GM12878 (cell line): ENCODE measurements at regions not wholly inside any gene's neighbourhood (a gene's known extent, or its start where the extent isn't known, plus 50 kb on each side); places are given as distances from the start of the nearest gene placed in this dataset.

Experiments used
- ATAC-seq: fragments of 200-7000 bp; cut with Tn5 transposase; 3 replicates; pipeline ENCODE4 v1.9.1; 2020; ENCODE audit warnings: mild to moderate bottlenecking, moderate library complexity
- BruUV-seq: library from RNA; stranded (reverse); fragments of 400-500 nt; replicated peaks from 2 replicates; lab custom pipeline; 2021; lab: Mats Ljungman, UMichigan
- CTCF ChIA-PET: fragments of 300-600 bp; sonication (Branson Sonifier 250); formaldehyde crosslinking; extraction: SDS; loops from one replicate; lab custom pipeline; 2021; ENCODE audit warnings: inconsistent platforms; lab: Yijun Ruan, JAX
- POLR2A ChIA-PET: fragments of 350-600 bp; formaldehyde crosslinking; extraction: SDS; loops from one replicate; lab custom pipeline; 2021; ENCODE audit warnings: inconsistent platforms; lab: Charles Lee
- RAD21 ChIA-PET: fragments of 300-600 bp; sonication (Branson Sonifier 250); formaldehyde crosslinking; loops from one replicate; lab custom pipeline; 2023; ENCODE audit warnings: antibody characterized with exemption; ENCODE audit not compliant: unreplicated experiment; lab: Charles Lee
- SMC1A ChIA-PET: fragments of 300-600 bp; sonication (Branson Sonifier 250); formaldehyde crosslinking; loops from one replicate; lab custom pipeline; 2023; ENCODE audit not compliant: unreplicated experiment, uncharacterized antibody; lab: Charles Lee
- DNase-seq: peaks from one replicate; pipeline ENCODE4 v3.0.0-alpha.2; 2011; ENCODE audit warnings: low read depth, low spot score
- FAIRE-seq: peaks from 3 replicates; lab custom pipeline; 2011; peaks lifted over from hg19 to GRCh38; lab: Jason Lieb, UNC
- H2AFZ ChIP-seq: 2 replicates; pipeline ENCODE4 v1.6.0; 2011; ENCODE audit warnings: low read depth, low read length, control low read depth; ENCODE audit not compliant: control insufficient read depth
- H3K27ac ChIP-seq: 2 replicates; pipeline ENCODE4 v1.5.1; 2011; ENCODE audit warnings: control low read depth; ENCODE audit not compliant: control insufficient read depth, insufficient read depth
- H3K27me3 ChIP-seq, 2 experiments: replicated peaks in 1 of 2; 2 replicates each; pipeline versions ENCODE4 v1.6.0 to v1.6.1; 2011; ENCODE audit warnings: low read length in 1 of 2; ENCODE audit not compliant: control insufficient read depth in 2 of 2, insufficient read depth in 2 of 2
- H3K36me3 ChIP-seq, 2 experiments: 2 replicates each; pipeline ENCODE4 v1.5.1; 2011; ENCODE audit warnings: low read length in 1 of 2; ENCODE audit not compliant: control insufficient read depth in 2 of 2, insufficient read depth in 2 of 2
- H3K4me1 ChIP-seq: 2 replicates; pipeline ENCODE4 v1.6.1; 2011; ENCODE audit warnings: mild to moderate bottlenecking, low read length, moderate library complexity, mixed read lengths; ENCODE audit not compliant: control insufficient read depth, insufficient read depth
- H3K4me2 ChIP-seq: 2 replicates; pipeline ENCODE4 v1.6.0; 2011; ENCODE audit warnings: control low read depth; ENCODE audit not compliant: control insufficient read depth, insufficient read depth
- H3K4me3 ChIP-seq: fragments of 200-600 bp; sonication (generic); 2 replicates; pipeline ENCODE4 v1.5.1; 2016
- H3K79me2 ChIP-seq: 2 replicates; pipeline ENCODE4 v1.6.0; 2011; ENCODE audit warnings: low read length; ENCODE audit not compliant: control insufficient read depth, insufficient read depth
- H3K9ac ChIP-seq: 2 replicates; pipeline ENCODE4 v1.8.0; 2011; ENCODE audit warnings: low read length, control low read depth, mixed read lengths; ENCODE audit not compliant: control insufficient read depth, insufficient read depth
- H3K9me3 ChIP-seq: replicated peaks from 3 replicates; pipeline ENCODE4 v1.5.1; 2011; ENCODE audit warnings: mild to moderate bottlenecking, low read length; ENCODE audit not compliant: control insufficient read depth, insufficient read depth
- H4K20me1 ChIP-seq: 2 replicates; pipeline ENCODE4 v1.6.0; 2011; ENCODE audit not compliant: control insufficient read depth, insufficient read depth
- E2F4 ChIP-seq: IDR thresholded peaks from 2 replicates; pipeline ENCODE4 v1.6.1; 2012; ENCODE audit warnings: low read depth, low read length, improper control_type of control experiment
- FOXK2 ChIP-seq: fragments of 450-650 bp; IDR thresholded peaks from 2 replicates; pipeline ENCODE4 v1.6.1; 2017; ENCODE audit warnings: mild to moderate bottlenecking, moderate library complexity
- MTA3 ChIP-seq: IDR thresholded peaks from 2 replicates; pipeline ENCODE4 v1.6.1; 2012; ENCODE audit warnings: low read length, inconsistent platforms, borderline replicate concordance
- MYC ChIP-seq: IDR thresholded peaks from 2 replicates; pipeline ENCODE4 v1.6.1; 2011; ENCODE audit warnings: mild to moderate bottlenecking, low read length, moderate library complexity, inconsistent platforms; ENCODE audit not compliant: insufficient read depth, insufficient replicate concordance, insufficient read length, severe bottlenecking
- NR2C1 ChIP-seq: fragments of 450-650 bp; IDR thresholded peaks from 2 replicates; pipeline ENCODE4 v1.6.1; 2017; ENCODE audit warnings: antibody characterized with exemption, mild to moderate bottlenecking, moderate library complexity
- PRDM15 ChIP-seq: fragments of 450-650 bp; formaldehyde crosslinking; IDR thresholded peaks from 2 replicates; pipeline ENCODE4 v1.4.0; 2020; ENCODE audit warnings: mild to moderate bottlenecking, moderate library complexity
- RAD21 ChIP-seq: IDR thresholded peaks from 2 replicates; pipeline ENCODE4 v1.6.1; 2011; ENCODE audit warnings: mild to moderate bottlenecking, low read depth, low read length, moderate library complexity; ENCODE audit not compliant: insufficient read depth
- RCOR1 ChIP-seq: conservative IDR thresholded peaks from 2 replicates; pipeline ENCODE4 v1.6.1; 2012; ENCODE audit warnings: low read depth, low read length, improper control_type of control experiment
- SREBF1 ChIP-seq: IDR thresholded peaks from 2 replicates; pipeline ENCODE4 v1.6.1; 2012; ENCODE audit warnings: mild to moderate bottlenecking, low read length
- ZNF217 ChIP-seq: fragments of 450-650 bp; IDR thresholded peaks from 2 replicates; pipeline ENCODE4 v1.6.1; 2017; ENCODE audit warnings: antibody characterized with exemption, mild to moderate bottlenecking
- WGBS: methylation state at CpG from one replicate; pipeline ENCODE4 v1.1.6; 2016; ENCODE audit warnings: low lambda C conversion rate; ENCODE audit not compliant: insufficient replicate concordance, insufficient coverage; ENCODE audit errors: missing lambda C conversion rate; 5-methylcytosine and 5-hydroxymethylcytosine counted together
- in situ Hi-C: fragments of 300-500 bp; cut with MboI; formaldehyde crosslinking; loops from 9 replicates; pipeline ENCODE4 v1.14.3; 2018; ENCODE audit warnings: mixed read lengths
- intact Hi-C: fragments of 100-400 bp; cut with micrococcal nuclease; formaldehyde crosslinking; loops from one replicate; pipeline ENCODE4 v1.14.2; 2022; ENCODE audit not compliant: unreplicated experiment

GRCh38 chr21:43289442-43289841 is 120.6 kb downstream of the CRYAA start:
- Histone ChIP-seq H3K36me3 (no peaks in the 10 kb centered on the region), H3K79me2 (no peaks in the 10 kb centered on the region), H3K27ac (no peak overlapping the region), H3K9me3 (no peaks in the 10 kb centered on the region; the same call in 2 of the 3 replicates), H3K4me3 (no peak overlapping the region), H3K9ac (no peak overlapping the region), H4K20me1 (no peaks in the 10 kb centered on the region), H3K4me2 (no peak overlapping the region), H3K27me3 (no peaks in the 10 kb centered on the region), H2AFZ (no peak overlapping the region), H3K4me1 (peaks cover 8% of the 10 kb centered on the region)
- TF ChIP-seq RAD21 = no peak
- POLR2A ChIA-PET = no interaction called here
- RAD21 ChIA-PET = no interaction called here
- SMC1A ChIA-PET = no interaction called here
- FAIRE-seq (no peak), ATAC-seq (no peak), DNase-seq (no peak)
- 6% methylated on average over 2 of the region's 2 CpGs for WGBS
- intact Hi-C loops (no loop called here), in situ Hi-C loops (no loop called here)
- CTCF ChIA-PET = no interaction called here
- BruUV-seq = no TSS peak

- SMC1A ChIA-PET = interaction anchor here (1.0 kb wide), 1 partner anchor 64 kb away, joined by 3 read pairs; no protein-coding TSS in a partner anchor
- TF ChIP-seq MTA3 (no peak), PRDM15 (no peak), MYC (no peak), RCOR1 (no peak), E2F4 (no peak), NR2C1 (no peak), SREBF1 (no peak), FOXK2 (no peak), ZNF217 (no peak)
These were observed 119.3 kb downstream of the CRYAA start for GRCh38 chr21:43287795-43288755.

More at GRCh38 chr21:43287795-43288755, 119.3 kb downstream of the CRYAA start:
- FAIRE-seq (no peak), DNase-seq (no peak), ATAC-seq (no peak)
- in situ Hi-C loops (no loop called here), intact Hi-C loops (no loop called here)
- Histone ChIP-seq H2AFZ (no peak overlapping the region), H3K4me1 (peaks cover 8% of the 10 kb centered on the region), H3K27me3 (no peaks in the 10 kb centered on the region), H4K20me1 (no peaks in the 10 kb centered on the region), H3K9ac (no peak overlapping the region), H3K27ac (no peak overlapping the region), H3K36me3 (no peaks in the 10 kb centered on the region), H3K9me3 (no peaks in the 10 kb centered on the region; the same call in 2 of the 3 replicates), H3K79me2 (no peaks in the 10 kb centered on the region), H3K4me3 (no peak overlapping the region), H3K4me2 (no peak overlapping the region)
- ChIA-PET CTCF (no interaction called here), RAD21 (interaction anchor here (1.0 kb wide), 1 partner anchor 13 kb away, joined by 3 read pairs; no protein-coding TSS in a partner anchor), POLR2A (interaction anchor here (0.6 kb wide), 1 partner anchor 929 kb away, joined by 3 read pairs; no protein-coding TSS in a partner anchor)
- no TSS peak for BruUV-seq
- 54% methylated on average over 22 of the region's 22 CpGs for WGBS
